PC-9 (cell line): ENCODE measurements at regions not wholly inside any gene's neighbourhood (a gene's known extent, or its start where the extent isn't known, plus 50 kb on each side); places are given as distances from the start of the nearest gene placed in this dataset.

Experiments
- BruUV-seq: library from RNA; stranded (reverse); fragments of 400-500 nt; replicated peaks from 2 replicates; lab custom pipeline; 2021; lab: Mats Ljungman, UMichigan
- CTCF ChIA-PET: fragments of 300-600 bp; sonication (Branson Sonifier 250); formaldehyde crosslinking; loops from one replicate; lab custom pipeline; 2022; ENCODE audit warnings: antibody characterized with exemption; lab: Charles Lee
- POLR2A ChIA-PET: fragments of 300-600 bp; sonication (Branson Sonifier 250); formaldehyde crosslinking; loops from one replicate; lab custom pipeline; 2022; ENCODE audit warnings: antibody characterized with exemption; ENCODE audit not compliant: unreplicated experiment; lab: Charles Lee
- DNase-seq, 2 experiments: peaks; one replicate each; pipeline versions ENCODE4 v3.0.0 to v3.0.0-alpha.2; 2015 to 2022; ENCODE audit warnings: mixed read lengths in 1 of 2
- H2AFZ ChIP-seq: fragments of 200-600 bp; sonication (generic); 2 replicates; pipeline ENCODE4 v1.8.1; 2017; ENCODE audit warnings: antibody characterized with exemption
- H3F3A ChIP-seq: fragments of 200-600 bp; sonication (generic); 2 replicates; pipeline ENCODE4 v1.8.1; 2017; ENCODE audit warnings: antibody characterized with exemption, mild to moderate bottlenecking, low read depth; ENCODE audit not compliant: insufficient read depth
- H3K27ac ChIP-seq: fragments of 200-600 bp; sonication (generic); 2 replicates; pipeline ENCODE4 v1.6.1; 2016; ENCODE audit warnings: mixed run types
- H3K27me3 ChIP-seq: fragments of 200-600 bp; sonication (generic); 2 replicates; pipeline ENCODE4 v1.6.1; 2016; ENCODE audit warnings: low read depth, mixed run types; ENCODE audit not compliant: insufficient read depth
- H3K36me3 ChIP-seq: fragments of 200-600 bp; sonication (generic); 2 replicates; pipeline ENCODE4 v1.6.1; 2016; ENCODE audit warnings: low read depth, mixed run types
- H3K4me1 ChIP-seq: fragments of 200-600 bp; sonication (generic); replicated peaks from 2 replicates; pipeline ENCODE4 v1.6.1; 2016; ENCODE audit warnings: mixed run types; ENCODE audit not compliant: insufficient read depth
- H3K4me2 ChIP-seq: fragments of 200-600 bp; sonication (generic); 2 replicates; pipeline ENCODE4 v1.6.1; 2017; ENCODE audit warnings: mixed run types
- H3K4me3 ChIP-seq: fragments of 200-600 bp; sonication (generic); 2 replicates; pipeline ENCODE4 v1.6.1; 2016; ENCODE audit warnings: mixed run types
- H3K79me2 ChIP-seq: fragments of 200-600 bp; sonication (generic); 2 replicates; pipeline ENCODE4 v1.6.1; 2017; ENCODE audit warnings: low read depth, mixed run types
- H3K9me2 ChIP-seq: fragments of 200-600 bp; sonication (generic); 2 replicates; pipeline ENCODE4 v1.8.1; 2017; ENCODE audit warnings: mild to moderate bottlenecking; ENCODE audit not compliant: insufficient read depth
- H3K9me3 ChIP-seq: fragments of 200-600 bp; sonication (generic); 2 replicates; pipeline ENCODE4 v1.8.1; 2016; ENCODE audit warnings: low read depth; ENCODE audit not compliant: insufficient read depth
- H4K20me1 ChIP-seq: fragments of 200-600 bp; sonication (generic); 2 replicates; pipeline ENCODE4 v1.8.1; 2017; ENCODE audit not compliant: insufficient read depth
- CTCF ChIP-seq: fragments of 200-600 bp; sonication (generic); conservative IDR thresholded peaks from 2 replicates; pipeline ENCODE4 v1.6.1; 2017; ENCODE audit warnings: mixed run types, antibody characterized with exemption, mild to moderate bottlenecking, moderate library complexity
- EZH2 ChIP-seq: fragments of 200-600 bp; sonication (generic); IDR thresholded peaks from 2 replicates; pipeline ENCODE4 v1.8.0; 2017; ENCODE audit warnings: antibody characterized with exemption, low read depth
- intact Hi-C: fragments of 100-400 bp; cut with micrococcal nuclease; formaldehyde crosslinking; loops from one replicate; pipeline ENCODE4 v1.10.0; 2022; ENCODE audit not compliant: unreplicated experiment

- no peak overlapping the region for H3K4me2 ChIP-seq
- H4K20me1 ChIP-seq: no peaks in the 10 kb centered on the region
- H3F3A ChIP-seq: no peaks in the 10 kb centered on the region
- H3K4me3 ChIP-seq: no peak overlapping the region
- no peak for TF ChIP-seq EZH2
- no peak for TF ChIP-seq CTCF
- H3K79me2 ChIP-seq: no peaks in the 10 kb centered on the region
- no peaks in the 10 kb centered on the region for H3K27me3 ChIP-seq
- intact Hi-C loops: no loop called here
- no peaks in the 10 kb centered on the region for H3K9me3 ChIP-seq
- ChIA-PET CTCF (no interaction called here), POLR2A (no interaction called here)
- H3K9me2 ChIP-seq: no peaks in the 10 kb centered on the region
- BruUV-seq: no TSS peak
- no peak for DNase-seq
- no peaks in the 10 kb centered on the region for H3K4me1 ChIP-seq
- H3K36me3 ChIP-seq: no peaks in the 10 kb centered on the region
- no peak overlapping the region for H2AFZ ChIP-seq
- no peak overlapping the region for H3K27ac ChIP-seq
Measured at GRCh38 chr2:139365189-139365588, 585.0 kb upstream of the NXPH2 start.

GRCh38 chr2:139360654-139361053 is 580.5 kb upstream of the NXPH2 start:
- no peaks in the 10 kb centered on the region for H3K27me3 ChIP-seq
- H4K20me1 ChIP-seq: no peaks in the 10 kb centered on the region
- H2AFZ ChIP-seq: no peak overlapping the region
- ChIA-PET CTCF (no interaction called here), POLR2A (no interaction called here)
- intact Hi-C loops: no loop called here
- no TSS peak for BruUV-seq
- no peaks in the 10 kb centered on the region for H3K9me2 ChIP-seq
- no peaks in the 10 kb centered on the region for H3K9me3 ChIP-seq
- no peak overlapping the region for H3K27ac ChIP-seq
- DNase-seq: no peak
- no peak overlapping the region for H3K4me3 ChIP-seq
- no peaks in the 10 kb centered on the region for H3K79me2 ChIP-seq
- TF ChIP-seq CTCF (no peak), EZH2 (no peak)
- H3K4me1 ChIP-seq: no peaks in the 10 kb centered on the region
- H3K4me2 ChIP-seq: no peak overlapping the region
- H3F3A ChIP-seq: no peaks in the 10 kb centered on the region
- no peaks in the 10 kb centered on the region for H3K36me3 ChIP-seq

- TF ChIP-seq CTCF (no peak), EZH2 (no peak)
- Histone ChIP-seq H3K4me1 (no peaks in the 10 kb centered on the region), H3K36me3 (no peaks in the 10 kb centered on the region), H3K4me3 (no peak overlapping the region), H3K9me3 (no peaks in the 10 kb centered on the region), H4K20me1 (no peaks in the 10 kb centered on the region), H3K9me2 (no peaks in the 10 kb centered on the region), H3K27ac (no peak overlapping the region), H2AFZ (no peak overlapping the region), H3K27me3 (no peaks in the 10 kb centered on the region), H3K4me2 (no peak overlapping the region), H3F3A (no peaks in the 10 kb centered on the region), H3K79me2 (no peaks in the 10 kb centered on the region)
- BruUV-seq: no TSS peak
- intact Hi-C loops: no loop called here
- POLR2A ChIA-PET: no interaction called here
- no peak for DNase-seq
- CTCF ChIA-PET: no interaction called here
Measured at GRCh38 chr2:139359818-139360217, 579.6 kb upstream of the NXPH2 start.
